OCI-LY7 (cell line): ENCODE measurements at regions not wholly inside any gene's neighbourhood (a gene's known extent, or its start where the extent isn't known, plus 50 kb on each side); places are given as distances from the start of the nearest gene placed in this dataset.

Experiments
- BruUV-seq: library from RNA; stranded (reverse); fragments of 400-500 nt; replicated peaks from 2 replicates; lab custom pipeline; 2021; lab: Mats Ljungman, UMichigan
- CTCF ChIA-PET: fragments of 300-600 bp; sonication (Branson Sonifier 250); formaldehyde crosslinking; loops from one replicate; lab custom pipeline; 2022; ENCODE audit warnings: antibody characterized with exemption; ENCODE audit not compliant: unreplicated experiment; lab: Charles Lee
- POLR2A ChIA-PET: fragments of 300-600 bp; sonication (Branson Sonifier 250); formaldehyde crosslinking; loops from one replicate; lab custom pipeline; 2022; ENCODE audit warnings: antibody characterized with exemption; lab: Charles Lee
- DNase-seq: peaks from one replicate; pipeline ENCODE4 v3.0.0-alpha.2; 2015; ENCODE audit warnings: low spot score
- H2AFZ ChIP-seq: fragments of 200-600 bp; sonication (generic), shearing (Covaris generic); 2 replicates; pipeline ENCODE4 v1.6.1; 2014; ENCODE audit warnings: mild to moderate bottlenecking, antibody characterized with exemption, low read length, moderate library complexity
- H3K27ac ChIP-seq: fragments of 200-600 bp; sonication (generic); 2 replicates; pipeline ENCODE4 v1.5.1; 2014; ENCODE audit warnings: mixed run types, low read depth, mild to moderate bottlenecking, moderate library complexity, low read length, inconsistent platforms; ENCODE audit not compliant: poor library complexity, severe bottlenecking
- H3K36me3 ChIP-seq: fragments of 200-600 bp; sonication (generic); 2 replicates; pipeline ENCODE4 v1.6.1; 2014; ENCODE audit warnings: mild to moderate bottlenecking, antibody characterized with exemption, low read length, moderate library complexity, mixed read lengths; ENCODE audit not compliant: insufficient read depth
- H3K4me1 ChIP-seq: fragments of 200-600 bp; sonication (generic); 2 replicates; pipeline ENCODE4 v1.5.1; 2014; ENCODE audit warnings: mild to moderate bottlenecking, low read length; ENCODE audit not compliant: insufficient read depth, poor library complexity, severe bottlenecking
- H3K4me2 ChIP-seq: fragments of 200-600 bp; sonication (generic); 2 replicates; pipeline ENCODE4 v1.6.1; 2014; ENCODE audit warnings: mild to moderate bottlenecking, low read length
- H3K4me3 ChIP-seq: fragments of 200-600 bp; sonication (generic); 2 replicates; pipeline ENCODE4 v1.5.1; 2014; ENCODE audit warnings: mild to moderate bottlenecking, low read depth, low read length; ENCODE audit not compliant: poor library complexity, severe bottlenecking
- H3K79me2 ChIP-seq: fragments of 200-600 bp; sonication (generic); 2 replicates; pipeline ENCODE4 v1.6.1; 2016; ENCODE audit warnings: low read depth, mild to moderate bottlenecking, low read length, moderate library complexity, mixed read lengths; ENCODE audit not compliant: insufficient read depth
- H3K9me2 ChIP-seq: fragments of 200-600 bp; sonication (generic); 2 replicates; pipeline ENCODE4 v1.6.1; 2016; ENCODE audit warnings: mild to moderate bottlenecking, low read length, mixed read lengths; ENCODE audit not compliant: insufficient read depth
- H3K9me3 ChIP-seq: fragments of 200-600 bp; sonication (generic); 2 replicates; pipeline ENCODE4 v1.6.1; 2014; ENCODE audit warnings: mild to moderate bottlenecking, mixed run types, low read length, mixed read lengths
- H4K20me1 ChIP-seq: fragments of 200-600 bp; sonication (generic); 2 replicates; pipeline ENCODE4 v1.6.1; 2014; ENCODE audit warnings: mild to moderate bottlenecking, antibody characterized with exemption, low read length, moderate library complexity, mixed read lengths; ENCODE audit not compliant: insufficient read depth
- EZH2phosphoT487 ChIP-seq: fragments of 200-600 bp; sonication (generic); IDR thresholded peaks from 2 replicates; pipeline ENCODE4 v1.6.1; 2018; ENCODE audit warnings: low read depth, borderline replicate concordance, mild to moderate bottlenecking, mixed run types, antibody characterized with exemption, low read length, moderate library complexity, mixed read lengths
- intact Hi-C: fragments of 100-400 bp; cut with micrococcal nuclease; formaldehyde crosslinking; loops from one replicate; pipeline ENCODE4 v1.10.0; 2022; ENCODE audit not compliant: unreplicated experiment
- TF ChIP-seq, protein P1 (sequence below): fragments of 200-600 bp; sonication (generic); conservative IDR thresholded peaks from 2 replicates; pipeline ENCODE4 v1.5.1; 2014; ENCODE audit warnings: mild to moderate bottlenecking, antibody characterized with exemption, low read length, moderate library complexity, mixed read lengths

GRCh38 chr22:47398491-47398890, 636.0 kb downstream of the TBC1D22A start:
- intact Hi-C loops = no loop called here
- POLR2A ChIA-PET = no interaction called here
- TF ChIP-seq, protein P1, sequence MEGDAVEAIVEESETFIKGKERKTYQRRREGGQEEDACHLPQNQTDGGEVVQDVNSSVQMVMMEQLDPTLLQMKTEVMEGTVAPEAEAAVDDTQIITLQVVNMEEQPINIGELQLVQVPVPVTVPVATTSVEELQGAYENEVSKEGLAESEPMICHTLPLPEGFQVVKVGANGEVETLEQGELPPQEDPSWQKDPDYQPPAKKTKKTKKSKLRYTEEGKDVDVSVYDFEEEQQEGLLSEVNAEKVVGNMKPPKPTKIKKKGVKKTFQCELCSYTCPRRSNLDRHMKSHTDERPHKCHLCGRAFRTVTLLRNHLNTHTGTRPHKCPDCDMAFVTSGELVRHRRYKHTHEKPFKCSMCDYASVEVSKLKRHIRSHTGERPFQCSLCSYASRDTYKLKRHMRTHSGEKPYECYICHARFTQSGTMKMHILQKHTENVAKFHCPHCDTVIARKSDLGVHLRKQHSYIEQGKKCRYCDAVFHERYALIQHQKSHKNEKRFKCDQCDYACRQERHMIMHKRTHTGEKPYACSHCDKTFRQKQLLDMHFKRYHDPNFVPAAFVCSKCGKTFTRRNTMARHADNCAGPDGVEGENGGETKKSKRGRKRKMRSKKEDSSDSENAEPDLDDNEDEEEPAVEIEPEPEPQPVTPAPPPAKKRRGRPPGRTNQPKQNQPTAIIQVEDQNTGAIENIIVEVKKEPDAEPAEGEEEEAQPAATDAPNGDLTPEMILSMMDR = no peak
- TF ChIP-seq EZH2phosphoT487 = no peak
- no TSS peak for BruUV-seq
- Histone ChIP-seq H3K4me3 (no peak overlapping the region), H3K4me2 (no peak overlapping the region), H4K20me1 (no peaks in the 10 kb centered on the region), H3K79me2 (no peaks in the 10 kb centered on the region), H2AFZ (no peak overlapping the region), H3K9me2 (no peaks in the 10 kb centered on the region), H3K4me1 (no peaks in the 10 kb centered on the region), H3K36me3 (no peaks in the 10 kb centered on the region), H3K27ac (no peak overlapping the region), H3K9me3 (no peaks in the 10 kb centered on the region)
- CTCF ChIA-PET = no interaction called here
- DNase-seq = no peak

DNA sequence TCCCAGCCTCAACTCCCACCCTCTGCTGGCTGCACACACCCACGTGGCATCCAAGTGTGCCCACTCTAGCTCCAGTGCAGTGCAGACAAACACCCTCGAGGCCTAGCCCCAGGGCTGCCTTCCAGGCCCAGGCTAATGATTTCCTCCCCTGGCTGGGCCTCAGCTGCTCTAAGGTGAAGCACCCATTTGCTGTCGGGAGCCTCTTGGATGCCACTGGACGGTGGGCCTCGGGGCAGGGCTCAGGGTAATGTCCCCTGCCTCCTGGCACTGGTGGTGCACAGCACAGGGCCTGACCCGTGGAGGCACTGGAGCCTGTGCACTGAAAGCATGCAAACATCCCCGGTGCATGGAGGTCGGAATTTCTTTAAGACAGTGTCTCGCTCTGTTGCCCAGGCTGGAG, 635.2 kb downstream of the TBC1D22A start:
- no peak for TF ChIP-seq EZH2phosphoT487
- TF ChIP-seq, protein P1 = no peak
- Histone ChIP-seq H2AFZ (no peak overlapping the region), H3K79me2 (no peaks in the 10 kb centered on the region), H3K9me2 (no peaks in the 10 kb centered on the region), H3K4me3 (no peak overlapping the region), H3K27ac (no peak overlapping the region), H3K4me1 (no peaks in the 10 kb centered on the region), H4K20me1 (no peaks in the 10 kb centered on the region), H3K4me2 (no peak overlapping the region), H3K36me3 (no peaks in the 10 kb centered on the region), H3K9me3 (no peaks in the 10 kb centered on the region)
- intact Hi-C loops = no loop called here
- no peak for DNase-seq
- ChIA-PET CTCF (no interaction called here), POLR2A (no interaction called here)
- no TSS peak for BruUV-seq

DNA sequence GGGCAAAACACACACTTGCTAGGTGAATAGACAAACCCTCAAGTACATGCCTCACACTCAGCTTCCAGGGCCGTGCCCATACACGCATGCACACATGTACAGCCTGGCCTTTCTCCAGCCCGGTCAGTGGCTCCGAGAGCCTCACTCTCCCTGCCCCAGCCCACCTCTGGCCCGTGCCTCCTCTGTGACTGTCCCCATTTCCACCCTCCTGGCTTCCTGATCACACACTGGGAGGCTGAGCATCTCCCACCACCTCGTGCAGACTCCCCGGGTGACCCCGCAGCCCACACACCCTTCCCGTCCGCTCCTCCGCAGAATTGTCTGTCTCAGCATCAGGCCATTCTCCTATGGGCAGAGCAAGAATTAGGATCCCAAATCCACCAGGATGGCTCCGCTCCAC, 634.1 kb downstream of the TBC1D22A start:
- BruUV-seq = no TSS peak
- CTCF ChIA-PET = no interaction called here

More for the DNA sequence above, 634.1 kb downstream of the TBC1D22A start:
- no peak overlapping the region for H2AFZ ChIP-seq
- POLR2A ChIA-PET = no interaction called here
- no peak for DNase-seq
- H3K79me2 ChIP-seq = no peaks in the 10 kb centered on the region
- no peak overlapping the region for H3K27ac ChIP-seq
- intact Hi-C loops = no loop called here
- H3K9me3 ChIP-seq = no peaks in the 10 kb centered on the region
- H3K4me3 ChIP-seq = no peak overlapping the region
- H3K4me2 ChIP-seq = no peak overlapping the region
- H3K4me1 ChIP-seq = no peaks in the 10 kb centered on the region
- H3K9me2 ChIP-seq = no peaks in the 10 kb centered on the region
- H3K36me3 ChIP-seq = no peaks in the 10 kb centered on the region
- no peaks in the 10 kb centered on the region for H4K20me1 ChIP-seq
- TF ChIP-seq, protein P1 = no peak
